ENCODE measurements at regions not wholly inside any gene's neighbourhood (a gene's known extent, or its start where the extent isn't known, plus 50 kb on each side); places are given as distances from the start of the nearest gene placed in this dataset.

DNA sequence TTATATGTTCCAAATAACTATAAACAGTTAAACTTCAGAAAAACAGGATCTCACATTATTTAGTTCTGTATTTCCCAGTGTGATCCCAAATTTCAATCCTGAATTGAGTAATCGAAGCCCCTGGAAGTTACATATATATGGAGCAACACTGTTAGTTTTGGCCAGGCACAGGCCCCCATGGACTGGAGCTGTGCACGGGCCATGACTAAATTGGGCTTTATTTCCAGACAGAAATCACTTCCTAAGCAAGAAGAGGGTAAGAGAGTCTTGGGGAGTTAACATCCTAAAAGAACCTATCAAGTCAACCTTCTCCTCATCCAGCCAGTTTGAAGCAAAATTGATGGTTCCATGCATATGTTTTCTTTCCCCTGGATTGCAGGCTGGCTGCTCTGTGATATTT lies 393.0 kb downstream of the TMEM167A start:
- intact Hi-C loops (cut with micrococcal nuclease) = no loop called here
- Histone ChIP-seq H3K79me2 (ENCODE audit: control insufficient read depth, insufficient read depth, low read length) (no peaks in the 10 kb centered on the region), H4K20me1 (replicated peaks; ENCODE audit: control insufficient read depth, insufficient read depth, low read length) (no peaks in the 10 kb centered on the region), H3K27me3 (ENCODE audit: control insufficient read depth in 2 of 2, insufficient read depth in 2 of 2, low read length in 2 of 2) (no peaks in the 10 kb centered on the region), H3K4me2 (ENCODE audit: insufficient read depth, low read length) (no peak overlapping the region), H3K9ac (ENCODE audit: insufficient read depth in 1 of 2, low read depth in 2 of 2, low read length in 2 of 2) (no peak overlapping the region), H3K4me3 (no peak overlapping the region), H2AFZ (ENCODE audit: low read depth, low read length) (no peak overlapping the region), H3K27ac (ENCODE audit: extremely low read depth, low read depth, low read length) (no peak overlapping the region), H3K4me1 (replicated peaks in 1 of 2; ENCODE audit: control insufficient read depth in 2 of 2, insufficient read depth in 2 of 2, low read length in 2 of 2) (no peaks in the 10 kb centered on the region), H3K36me3 (ENCODE audit: control insufficient read depth, insufficient read depth, low read length) (no peaks in the 10 kb centered on the region), H3K9me3 (replicated peaks; ENCODE audit: control insufficient read depth, insufficient read depth, low read depth, low read length) (no peaks in the 10 kb centered on the region), H3K9me1 (ENCODE audit: control insufficient read depth, insufficient read depth, low read length) (no peaks in the 10 kb centered on the region)
- no peak for FAIRE-seq
- in situ Hi-C loops (cut with MboI) = no loop called here
- no peak for ATAC-seq
- ChIA-PET CTCF (ENCODE audit: low intra/inter-chr PET ratio) (no interaction called here), POLR2A (interaction anchor here (0.6 kb wide), 1 partner anchor 17 kb away, joined by 3 read pairs; no protein-coding TSS in a partner anchor)
- no peak for TF ChIP-seq TAF15 (IDR thresholded peaks at IDR 0.05; ENCODE audit: low read depth, low read length)
- no peak for TF ChIP-seq HMG20B (CRISPR knock-in tag; IDR thresholded peaks at IDR 0.05)
- no peak for TF ChIP-seq ESRRB (CRISPR knock-in tag; IDR thresholded peaks at IDR 0.05; ENCODE audit: borderline replicate concordance)
- DNase-seq (ENCODE audit: extremely low read depth in 1 of 4, low spot score in 3 of 4) = no peak
- BruUV-seq (replicated peaks) = no TSS peak
- WGBS (ENCODE audit: insufficient coverage, low coverage, missing lambda C conversion rate) = 0% methylated on average over 2 of the region's 2 CpGs

DNA sequence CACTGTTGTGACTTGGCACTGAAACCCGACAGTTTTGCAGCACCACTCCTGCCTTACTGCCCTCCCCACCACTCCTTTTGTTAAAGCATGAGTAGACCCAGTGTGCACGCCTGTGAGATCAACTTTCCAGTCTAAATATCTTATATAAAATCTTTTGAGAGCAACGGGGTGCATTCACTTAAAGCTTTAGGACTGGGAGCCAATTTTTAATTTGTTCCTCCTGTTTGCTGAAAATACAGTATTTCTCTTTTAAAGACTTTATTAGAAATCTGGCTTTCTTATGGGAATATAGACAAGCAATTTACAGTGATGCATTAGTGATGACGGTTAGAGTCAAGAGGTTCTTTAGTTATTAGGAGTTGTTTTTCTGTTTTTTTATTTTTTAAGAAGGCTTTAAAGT lies 397.5 kb downstream of the TMEM167A start:
- ATAC-seq (no peak), FAIRE-seq (no peak), DNase-seq (ENCODE audit: extremely low read depth in 1 of 4, low spot score in 3 of 4) (no peak)
- Histone ChIP-seq H3K9ac (ENCODE audit: insufficient read depth in 1 of 2, low read depth in 2 of 2, low read length in 2 of 2) (no peak overlapping the region), H3K9me3 (replicated peaks; ENCODE audit: control insufficient read depth, insufficient read depth, low read depth, low read length) (no peaks in the 10 kb centered on the region), H3K79me2 (ENCODE audit: control insufficient read depth, insufficient read depth, low read length) (no peaks in the 10 kb centered on the region), H3K36me3 (ENCODE audit: control insufficient read depth, insufficient read depth, low read length) (no peaks in the 10 kb centered on the region), H2AFZ (ENCODE audit: low read depth, low read length) (no peak overlapping the region), H3K27ac (ENCODE audit: extremely low read depth, low read depth, low read length) (no peak overlapping the region), H3K4me2 (ENCODE audit: insufficient read depth, low read length) (no peak overlapping the region), H3K27me3 (ENCODE audit: control insufficient read depth in 2 of 2, insufficient read depth in 2 of 2, low read length in 2 of 2) (no peaks in the 10 kb centered on the region), H3K4me3 (no peak overlapping the region), H3K4me1 (replicated peaks in 1 of 2; ENCODE audit: control insufficient read depth in 2 of 2, insufficient read depth in 2 of 2, low read length in 2 of 2) (no peaks in the 10 kb centered on the region), H4K20me1 (replicated peaks; ENCODE audit: control insufficient read depth, insufficient read depth, low read length) (no peaks in the 10 kb centered on the region), H3K9me1 (ENCODE audit: control insufficient read depth, insufficient read depth, low read length) (no peaks in the 10 kb centered on the region)
- 0% methylated on average over 4 of the region's 4 CpGs for WGBS (ENCODE audit: insufficient coverage, low coverage, missing lambda C conversion rate)
- intact Hi-C loops (cut with micrococcal nuclease) (no loop called here), in situ Hi-C loops (cut with MboI) (no loop called here)
- ChIA-PET POLR2A (no interaction called here), CTCF (ENCODE audit: low intra/inter-chr PET ratio) (no interaction called here)
- no TSS peak for BruUV-seq (replicated peaks)
- TF ChIP-seq IRF2 (CRISPR knock-in tag; IDR thresholded peaks at IDR 0.05) (no peak), NELFE (IDR thresholded peaks at IDR 0.05; ENCODE audit: insufficient read depth, insufficient read length) (no peak), POU5F1 (IDR thresholded peaks at IDR 0.05; ENCODE audit: borderline replicate concordance, low read depth, low read length, partially characterized antibody) (no peak)
- TF ChIP-seq, protein P1, sequence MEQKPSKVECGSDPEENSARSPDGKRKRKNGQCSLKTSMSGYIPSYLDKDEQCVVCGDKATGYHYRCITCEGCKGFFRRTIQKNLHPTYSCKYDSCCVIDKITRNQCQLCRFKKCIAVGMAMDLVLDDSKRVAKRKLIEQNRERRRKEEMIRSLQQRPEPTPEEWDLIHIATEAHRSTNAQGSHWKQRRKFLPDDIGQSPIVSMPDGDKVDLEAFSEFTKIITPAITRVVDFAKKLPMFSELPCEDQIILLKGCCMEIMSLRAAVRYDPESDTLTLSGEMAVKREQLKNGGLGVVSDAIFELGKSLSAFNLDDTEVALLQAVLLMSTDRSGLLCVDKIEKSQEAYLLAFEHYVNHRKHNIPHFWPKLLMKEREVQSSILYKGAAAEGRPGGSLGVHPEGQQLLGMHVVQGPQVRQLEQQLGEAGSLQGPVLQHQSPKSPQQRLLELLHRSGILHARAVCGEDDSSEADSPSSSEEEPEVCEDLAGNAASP (IDR thresholded peaks at IDR 0.05) = no peak
- TF ChIP-seq, protein P2, sequence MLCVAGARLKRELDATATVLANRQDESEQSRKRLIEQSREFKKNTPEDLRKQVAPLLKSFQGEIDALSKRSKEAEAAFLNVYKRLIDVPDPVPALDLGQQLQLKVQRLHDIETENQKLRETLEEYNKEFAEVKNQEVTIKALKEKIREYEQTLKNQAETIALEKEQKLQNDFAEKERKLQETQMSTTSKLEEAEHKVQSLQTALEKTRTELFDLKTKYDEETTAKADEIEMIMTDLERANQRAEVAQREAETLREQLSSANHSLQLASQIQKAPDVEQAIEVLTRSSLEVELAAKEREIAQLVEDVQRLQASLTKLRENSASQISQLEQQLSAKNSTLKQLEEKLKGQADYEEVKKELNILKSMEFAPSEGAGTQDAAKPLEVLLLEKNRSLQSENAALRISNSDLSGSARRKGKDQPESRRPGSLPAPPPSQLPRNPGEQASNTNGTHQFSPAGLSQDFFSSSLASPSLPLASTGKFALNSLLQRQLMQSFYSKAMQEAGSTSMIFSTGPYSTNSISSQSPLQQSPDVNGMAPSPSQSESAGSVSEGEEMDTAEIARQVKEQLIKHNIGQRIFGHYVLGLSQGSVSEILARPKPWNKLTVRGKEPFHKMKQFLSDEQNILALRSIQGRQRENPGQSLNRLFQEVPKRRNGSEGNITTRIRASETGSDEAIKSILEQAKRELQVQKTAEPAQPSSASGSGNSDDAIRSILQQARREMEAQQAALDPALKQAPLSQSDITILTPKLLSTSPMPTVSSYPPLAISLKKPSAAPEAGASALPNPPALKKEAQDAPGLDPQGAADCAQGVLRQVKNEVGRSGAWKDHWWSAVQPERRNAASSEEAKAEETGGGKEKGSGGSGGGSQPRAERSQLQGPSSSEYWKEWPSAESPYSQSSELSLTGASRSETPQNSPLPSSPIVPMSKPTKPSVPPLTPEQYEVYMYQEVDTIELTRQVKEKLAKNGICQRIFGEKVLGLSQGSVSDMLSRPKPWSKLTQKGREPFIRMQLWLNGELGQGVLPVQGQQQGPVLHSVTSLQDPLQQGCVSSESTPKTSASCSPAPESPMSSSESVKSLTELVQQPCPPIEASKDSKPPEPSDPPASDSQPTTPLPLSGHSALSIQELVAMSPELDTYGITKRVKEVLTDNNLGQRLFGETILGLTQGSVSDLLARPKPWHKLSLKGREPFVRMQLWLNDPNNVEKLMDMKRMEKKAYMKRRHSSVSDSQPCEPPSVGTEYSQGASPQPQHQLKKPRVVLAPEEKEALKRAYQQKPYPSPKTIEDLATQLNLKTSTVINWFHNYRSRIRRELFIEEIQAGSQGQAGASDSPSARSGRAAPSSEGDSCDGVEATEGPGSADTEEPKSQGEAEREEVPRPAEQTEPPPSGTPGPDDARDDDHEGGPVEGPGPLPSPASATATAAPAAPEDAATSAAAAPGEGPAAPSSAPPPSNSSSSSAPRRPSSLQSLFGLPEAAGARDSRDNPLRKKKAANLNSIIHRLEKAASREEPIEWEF (CRISPR knock-in tag; IDR thresholded peaks at IDR 0.05) = no peak
- TF ChIP-seq, protein P3, sequence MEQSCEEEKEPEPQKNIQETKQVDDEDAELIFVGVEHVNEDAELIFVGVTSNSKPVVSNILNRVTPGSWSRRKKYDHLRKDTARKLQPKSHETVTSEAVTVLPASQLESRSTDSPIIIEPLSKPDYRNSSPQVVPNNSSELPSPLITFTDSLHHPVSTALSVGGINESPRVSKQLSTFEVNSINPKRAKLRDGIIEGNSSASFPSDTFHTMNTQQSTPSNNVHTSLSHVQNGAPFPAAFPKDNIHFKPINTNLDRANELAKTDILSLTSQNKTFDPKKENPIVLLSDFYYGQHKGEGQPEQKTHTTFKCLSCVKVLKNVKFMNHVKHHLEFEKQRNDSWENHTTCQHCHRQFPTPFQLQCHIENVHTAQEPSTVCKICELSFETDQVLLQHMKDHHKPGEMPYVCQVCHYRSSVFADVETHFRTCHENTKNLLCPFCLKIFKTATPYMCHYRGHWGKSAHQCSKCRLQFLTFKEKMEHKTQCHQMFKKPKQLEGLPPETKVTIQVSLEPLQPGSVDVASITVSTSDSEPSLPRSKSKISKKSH (CRISPR knock-in tag; IDR thresholded peaks at IDR 0.05) = no peak
